ENCODE measurements at regions not wholly inside any gene's neighbourhood (a gene's known extent, or its start where the extent isn't known, plus 50 kb on each side); places are given as distances from the start of the nearest gene placed in this dataset.

DNA sequence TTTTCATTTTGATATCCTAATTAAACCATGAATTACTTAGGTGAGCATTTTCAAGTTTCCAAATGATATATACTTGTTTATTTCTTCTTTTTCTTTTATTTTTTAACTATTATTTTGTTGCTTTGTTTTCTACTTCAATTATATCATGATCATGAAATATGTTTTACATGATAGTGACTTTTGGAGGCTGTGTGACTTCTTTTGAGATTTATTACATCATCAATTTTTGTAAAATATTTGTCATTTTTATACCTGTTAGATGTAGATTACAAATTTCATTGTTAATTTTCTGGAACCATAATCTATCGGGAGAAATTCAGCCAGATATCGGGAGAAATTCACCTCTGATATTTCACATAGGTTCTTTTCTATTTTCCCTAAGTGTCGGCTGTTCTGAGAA lies 228.6 kb downstream of the RAD51AP2 start:
- no peaks in the 10 kb centered on the region for H3K4me1 ChIP-seq (ENCODE audit: control insufficient read depth, insufficient read depth, low read length)
- H3K9me3 ChIP-seq (ENCODE audit: control insufficient read depth, low read depth, low read length): no peaks in the 10 kb centered on the region
- H3K36me3 ChIP-seq (ENCODE audit: control insufficient read depth, insufficient read depth, low read length): no peaks in the 10 kb centered on the region
- H3K27ac ChIP-seq (ENCODE audit: low read length): no peak overlapping the region
- no CpG with 5 or more reads among the region's 3 CpGs for WGBS (ENCODE audit: insufficient coverage, low lambda C conversion rate)
- H3K27me3 ChIP-seq (ENCODE audit: control insufficient read depth, insufficient read depth, low read length): no peaks in the 10 kb centered on the region
- no peak for DNase-seq
- no peak overlapping the region for H3K4me3 ChIP-seq (ENCODE audit: low read length)

DNA sequence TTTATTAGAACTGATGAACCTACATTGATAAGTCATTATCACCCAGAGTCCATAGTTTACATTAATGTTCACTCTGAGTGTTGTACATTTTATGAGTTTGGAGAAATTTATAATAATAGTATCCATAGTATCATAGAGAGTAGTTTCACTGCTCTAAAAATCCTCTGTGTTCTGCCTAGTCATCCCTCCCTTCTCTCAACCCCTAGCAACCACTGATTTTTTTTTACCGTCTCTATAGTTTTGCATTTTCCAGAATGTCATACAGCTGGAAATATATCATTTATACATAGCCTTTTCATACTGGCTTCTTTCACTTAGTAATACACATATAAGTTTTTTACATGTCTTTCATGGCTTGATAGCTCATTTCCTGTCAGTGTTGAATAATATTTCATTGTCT lies 231.1 kb downstream of the RAD51AP2 start:
- no peak overlapping the region for H3K4me3 ChIP-seq (ENCODE audit: low read length)
- H3K9me3 ChIP-seq (ENCODE audit: control insufficient read depth, low read depth, low read length): no peaks in the 10 kb centered on the region
- H3K27ac ChIP-seq (ENCODE audit: low read length): no peak overlapping the region
- no peaks in the 10 kb centered on the region for H3K36me3 ChIP-seq (ENCODE audit: control insufficient read depth, insufficient read depth, low read length)
- H3K4me1 ChIP-seq (ENCODE audit: control insufficient read depth, insufficient read depth, low read length): no peaks in the 10 kb centered on the region
- no peaks in the 10 kb centered on the region for H3K27me3 ChIP-seq (ENCODE audit: control insufficient read depth, insufficient read depth, low read length)
- WGBS (ENCODE audit: insufficient coverage, low lambda C conversion rate): 78% methylated on average over 1 of the region's 1 CpG
- DNase-seq: no peak

DNA sequence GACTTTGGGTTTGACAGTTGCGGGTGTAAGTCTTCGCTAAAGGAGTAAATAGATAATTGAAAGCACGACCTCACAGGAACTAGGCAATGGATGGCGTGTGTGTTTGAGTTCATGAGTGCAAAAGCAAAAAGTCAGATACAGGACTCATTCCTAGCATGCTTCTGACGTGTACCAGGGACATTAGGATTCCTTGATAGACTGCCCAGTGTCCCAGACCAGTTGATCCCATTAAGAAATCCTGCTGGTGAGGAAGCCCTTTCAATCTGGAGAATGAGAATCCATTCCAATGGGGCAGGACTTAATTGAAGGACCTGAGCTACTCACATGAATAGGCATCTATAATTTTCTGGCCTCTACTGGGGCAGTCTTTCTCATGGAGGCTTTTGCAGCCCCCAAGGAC lies 235.4 kb downstream of the RAD51AP2 start:
- H3K9me3 ChIP-seq (ENCODE audit: control insufficient read depth, low read depth, low read length): no peaks in the 10 kb centered on the region
- no CpG with 5 or more reads among the region's 5 CpGs for WGBS (ENCODE audit: insufficient coverage, low lambda C conversion rate)
- DNase-seq: no peak

DNA sequence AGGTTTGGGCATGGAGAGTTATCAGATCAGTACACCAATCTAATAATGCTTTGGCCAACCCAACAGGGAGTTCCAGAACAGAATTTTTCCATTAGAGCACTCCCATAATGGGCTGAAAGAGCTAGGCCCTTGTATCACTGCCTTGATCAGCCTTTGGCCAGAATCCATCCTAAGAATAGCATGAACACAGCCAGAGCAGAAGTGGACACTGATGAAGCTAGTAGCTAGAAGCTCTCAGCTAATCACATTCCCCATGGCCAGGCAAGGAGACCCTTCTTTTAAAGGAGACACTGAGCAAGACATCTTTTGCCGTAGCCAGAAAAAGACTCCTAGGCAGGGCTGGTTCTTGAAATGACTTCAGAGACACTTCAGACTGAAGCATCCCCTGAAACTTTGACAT lies 236.0 kb downstream of the RAD51AP2 start:
- H3K9me3 ChIP-seq (ENCODE audit: control insufficient read depth, low read depth, low read length): no peaks in the 10 kb centered on the region
- no peak overlapping the region for H3K27ac ChIP-seq (ENCODE audit: low read length)
- DNase-seq: no peak
- H3K36me3 ChIP-seq (ENCODE audit: control insufficient read depth, insufficient read depth, low read length): no peaks in the 10 kb centered on the region
- no peaks in the 10 kb centered on the region for H3K27me3 ChIP-seq (ENCODE audit: control insufficient read depth, insufficient read depth, low read length)
- H3K4me1 ChIP-seq (ENCODE audit: control insufficient read depth, insufficient read depth, low read length): no peaks in the 10 kb centered on the region
- H3K4me3 ChIP-seq (ENCODE audit: low read length): no peak overlapping the region
- no CpG with 5 or more reads among the region's 1 CpG for WGBS (ENCODE audit: insufficient coverage, low lambda C conversion rate)

More for the DNA sequence above, 235.4 kb downstream of the RAD51AP2 start:
- H3K36me3 ChIP-seq (ENCODE audit: control insufficient read depth, insufficient read depth, low read length): no peaks in the 10 kb centered on the region
- H3K27me3 ChIP-seq (ENCODE audit: control insufficient read depth, insufficient read depth, low read length): no peaks in the 10 kb centered on the region
- H3K4me3 ChIP-seq (ENCODE audit: low read length): no peak overlapping the region
- no peak overlapping the region for H3K27ac ChIP-seq (ENCODE audit: low read length)
- no peaks in the 10 kb centered on the region for H3K4me1 ChIP-seq (ENCODE audit: control insufficient read depth, insufficient read depth, low read length)

DNA sequence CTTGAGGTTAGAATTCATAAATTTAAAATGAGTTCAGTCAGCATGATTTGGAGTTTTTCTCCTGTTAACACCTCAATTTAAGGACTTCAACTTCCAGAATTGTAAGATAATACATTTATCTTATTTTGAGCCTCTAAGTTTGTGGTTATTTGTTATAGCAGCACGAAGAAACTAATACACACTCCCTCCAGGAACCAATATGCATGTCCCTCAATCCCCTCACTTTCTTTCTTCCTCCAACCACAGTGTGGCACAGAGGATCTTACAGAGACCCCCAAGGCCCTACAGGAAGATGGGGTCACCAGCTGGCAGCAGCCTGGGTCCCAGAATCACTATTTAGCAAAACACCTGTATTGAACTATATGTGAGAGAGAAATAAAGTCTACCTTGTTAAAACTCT lies 242.0 kb downstream of the RAD51AP2 start:
- WGBS (ENCODE audit: insufficient coverage, low lambda C conversion rate): 50% methylated on average over 1 of the region's 1 CpG
- H3K4me3 ChIP-seq (ENCODE audit: low read length): no peak overlapping the region

DNA sequence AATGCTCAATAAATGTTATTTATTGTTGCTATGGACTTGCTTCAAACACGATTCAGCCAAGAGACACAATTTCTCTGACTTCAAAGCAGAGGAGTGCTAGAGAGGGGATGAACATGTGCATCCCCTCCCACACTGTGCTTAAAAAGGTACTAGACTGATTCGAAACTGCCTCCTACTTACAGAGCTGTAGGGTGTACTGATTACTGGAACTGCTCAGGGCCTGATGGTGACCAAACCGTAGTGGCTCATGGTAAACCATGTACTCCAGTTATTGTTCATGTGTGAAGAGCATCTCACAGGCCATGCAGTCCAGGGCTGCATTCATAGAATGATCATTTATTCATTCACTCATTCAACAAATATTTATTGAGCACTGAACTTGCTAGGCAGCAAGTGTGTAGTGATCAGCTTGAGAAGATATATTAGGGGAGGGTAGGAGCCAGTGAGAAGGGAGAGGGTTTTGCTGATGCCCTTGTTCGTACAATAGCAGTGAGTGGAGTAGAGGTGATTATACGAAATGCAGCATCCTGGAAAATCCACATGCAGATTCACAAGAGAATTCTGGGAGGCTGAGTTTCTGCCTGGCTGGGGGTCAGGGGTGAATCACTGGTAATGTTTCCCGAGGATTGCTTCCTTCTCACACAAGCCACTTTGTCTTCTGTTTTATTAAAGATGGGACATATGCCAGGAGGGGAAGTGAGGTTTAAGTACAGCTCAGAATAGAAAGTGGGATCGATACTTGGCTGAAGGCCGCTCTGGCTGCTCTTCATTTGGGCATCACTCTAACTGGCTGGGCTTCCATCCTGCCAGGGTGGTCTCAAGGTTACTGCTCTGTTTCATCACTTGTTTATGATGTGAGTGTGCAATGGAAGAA lies 245.4 kb downstream of the RAD51AP2 start:
- H3K4me1 ChIP-seq (ENCODE audit: control insufficient read depth, insufficient read depth, low read length): no peaks in the 10 kb centered on the region
- DNase-seq: no peak
- WGBS (ENCODE audit: insufficient coverage, low lambda C conversion rate): no CpG with 5 or more reads among the region's 8 CpGs
- no peaks in the 10 kb centered on the region for H3K27me3 ChIP-seq (ENCODE audit: control insufficient read depth, insufficient read depth, low read length)
- H3K9me3 ChIP-seq (ENCODE audit: control insufficient read depth, low read depth, low read length): no peaks in the 10 kb centered on the region
- no peak overlapping the region for H3K27ac ChIP-seq (ENCODE audit: low read length)
- no peak overlapping the region for H3K4me3 ChIP-seq (ENCODE audit: low read length)
- no peaks in the 10 kb centered on the region for H3K36me3 ChIP-seq (ENCODE audit: control insufficient read depth, insufficient read depth, low read length)

More for the DNA sequence above, 242.0 kb downstream of the RAD51AP2 start:
- no peaks in the 10 kb centered on the region for H3K36me3 ChIP-seq (ENCODE audit: control insufficient read depth, insufficient read depth, low read length)
- no peaks in the 10 kb centered on the region for H3K4me1 ChIP-seq (ENCODE audit: control insufficient read depth, insufficient read depth, low read length)
- no peak for DNase-seq
- no peak overlapping the region for H3K27ac ChIP-seq (ENCODE audit: low read length)
- no peaks in the 10 kb centered on the region for H3K9me3 ChIP-seq (ENCODE audit: control insufficient read depth, low read depth, low read length)
- H3K27me3 ChIP-seq (ENCODE audit: control insufficient read depth, insufficient read depth, low read length): no peaks in the 10 kb centered on the region

DNA sequence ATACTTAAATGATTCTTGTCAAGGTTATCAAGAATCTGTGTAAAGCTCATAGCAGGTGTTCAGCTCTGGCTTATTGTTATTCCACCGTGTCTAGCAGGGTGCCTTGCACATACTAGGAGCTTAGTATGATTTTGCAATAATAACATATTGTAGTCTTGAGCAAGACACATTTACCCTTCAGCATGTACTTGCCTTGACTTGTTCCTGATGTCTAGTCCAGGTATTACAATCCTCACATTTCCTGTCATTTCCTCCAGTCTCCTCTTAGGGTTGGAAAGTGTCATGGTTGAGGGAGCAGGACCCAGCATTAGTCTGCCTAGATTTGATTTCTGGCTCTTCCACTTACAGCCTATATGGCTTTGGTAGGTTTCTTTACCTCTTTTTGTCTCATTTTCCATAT lies 246.1 kb downstream of the RAD51AP2 start:
- Histone ChIP-seq H3K27me3 (ENCODE audit: control insufficient read depth, insufficient read depth, low read length) (no peaks in the 10 kb centered on the region), H3K27ac (ENCODE audit: low read length) (no peak overlapping the region), H3K9me3 (ENCODE audit: control insufficient read depth, low read depth, low read length) (no peaks in the 10 kb centered on the region), H3K4me3 (ENCODE audit: low read length) (no peak overlapping the region), H3K4me1 (ENCODE audit: control insufficient read depth, insufficient read depth, low read length) (no peaks in the 10 kb centered on the region), H3K36me3 (ENCODE audit: control insufficient read depth, insufficient read depth, low read length) (no peaks in the 10 kb centered on the region)
- no CpG with 5 or more reads among the region's 1 CpG for WGBS (ENCODE audit: insufficient coverage, low lambda C conversion rate)
- no peak for DNase-seq

DNA sequence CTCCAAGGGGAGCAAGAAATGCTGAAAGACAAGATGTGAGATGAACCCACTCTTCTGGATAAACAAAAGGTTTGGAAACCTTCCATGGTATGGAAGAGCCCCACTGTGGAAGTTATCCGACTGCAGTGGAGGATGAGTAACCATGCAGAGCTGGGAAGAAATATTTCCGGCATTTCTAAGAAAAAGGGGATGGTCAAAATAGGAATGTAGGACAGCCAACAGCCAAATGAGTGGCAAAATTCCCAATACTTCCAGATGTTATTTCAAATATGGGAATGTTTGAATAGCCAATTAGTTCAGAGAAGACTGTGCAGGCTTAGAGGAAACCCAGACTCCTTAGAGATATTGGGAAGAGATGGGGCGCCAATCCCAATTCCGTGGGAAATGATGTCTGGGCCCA lies 246.8 kb downstream of the RAD51AP2 start:
- H3K27me3 ChIP-seq (ENCODE audit: control insufficient read depth, insufficient read depth, low read length): no peaks in the 10 kb centered on the region
- WGBS (ENCODE audit: insufficient coverage, low lambda C conversion rate): 93% methylated on average over 3 of the region's 4 CpGs

DNA sequence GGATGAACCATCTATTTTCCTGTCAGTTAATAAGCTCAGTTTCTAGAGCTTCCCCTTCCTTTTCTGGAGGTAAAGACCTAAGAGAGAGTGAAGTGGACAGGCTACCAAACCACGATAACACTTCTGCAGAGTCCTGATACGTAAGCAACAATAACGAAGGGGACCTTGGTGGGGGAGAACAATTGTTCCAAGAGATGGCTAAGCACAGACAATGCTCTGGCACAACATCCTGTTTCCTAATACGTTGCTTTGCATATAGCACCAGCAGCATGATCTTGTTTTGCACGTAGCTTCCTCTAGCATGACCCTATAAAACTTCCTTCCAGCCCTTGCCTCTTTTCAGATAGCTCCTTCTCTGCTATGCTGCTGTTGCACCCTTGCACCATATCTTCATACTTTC lies 247.3 kb downstream of the RAD51AP2 start:
- Histone ChIP-seq H3K4me1 (ENCODE audit: control insufficient read depth, insufficient read depth, low read length) (no peaks in the 10 kb centered on the region), H3K9me3 (ENCODE audit: control insufficient read depth, low read depth, low read length) (no peaks in the 10 kb centered on the region), H3K4me3 (ENCODE audit: low read length) (no peak overlapping the region), H3K27me3 (ENCODE audit: control insufficient read depth, insufficient read depth, low read length) (no peaks in the 10 kb centered on the region), H3K36me3 (ENCODE audit: control insufficient read depth, insufficient read depth, low read length) (no peaks in the 10 kb centered on the region), H3K27ac (ENCODE audit: low read length) (no peak overlapping the region)
- no peak for DNase-seq
- WGBS (ENCODE audit: insufficient coverage, low lambda C conversion rate): 89% methylated on average over 3 of the region's 5 CpGs

More for the DNA sequence above, 246.8 kb downstream of the RAD51AP2 start:
- no peaks in the 10 kb centered on the region for H3K36me3 ChIP-seq (ENCODE audit: control insufficient read depth, insufficient read depth, low read length)
- DNase-seq: no peak
- no peak overlapping the region for H3K27ac ChIP-seq (ENCODE audit: low read length)
- no peaks in the 10 kb centered on the region for H3K4me1 ChIP-seq (ENCODE audit: control insufficient read depth, insufficient read depth, low read length)
- no peak overlapping the region for H3K4me3 ChIP-seq (ENCODE audit: low read length)
- no peaks in the 10 kb centered on the region for H3K9me3 ChIP-seq (ENCODE audit: control insufficient read depth, low read depth, low read length)

DNA sequence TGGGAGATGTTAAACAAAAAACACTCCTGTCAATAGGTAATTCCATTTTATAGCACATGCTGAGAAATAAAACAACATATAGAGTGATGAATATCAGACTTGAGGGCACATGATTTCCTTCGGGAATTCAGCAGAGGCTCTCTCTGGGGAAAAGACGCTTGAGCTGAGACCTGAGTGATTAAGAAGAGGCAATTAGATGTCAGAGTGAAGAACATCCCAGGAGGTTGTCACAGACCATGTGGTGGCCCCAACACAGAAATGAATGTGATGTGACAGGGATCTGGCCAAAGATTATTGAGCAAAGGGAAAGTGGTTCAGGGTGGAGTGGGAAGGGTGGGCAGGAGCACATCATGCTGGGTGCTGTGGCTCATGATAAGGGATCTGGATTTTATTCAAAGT lies 254.7 kb downstream of the RAD51AP2 start:
- Histone ChIP-seq H3K4me1 (ENCODE audit: control insufficient read depth, insufficient read depth, low read length) (no peaks in the 10 kb centered on the region), H3K4me3 (ENCODE audit: low read length) (no peak overlapping the region), H3K27me3 (ENCODE audit: control insufficient read depth, insufficient read depth, low read length) (no peaks in the 10 kb centered on the region), H3K27ac (ENCODE audit: low read length) (no peak overlapping the region), H3K36me3 (ENCODE audit: control insufficient read depth, insufficient read depth, low read length) (no peaks in the 10 kb centered on the region), H3K9me3 (ENCODE audit: control insufficient read depth, low read depth, low read length) (no peaks in the 10 kb centered on the region)
- DNase-seq: no peak
- no CpG with 5 or more reads among the region's 2 CpGs for WGBS (ENCODE audit: insufficient coverage, low lambda C conversion rate)

Data from large intestine (tissue), 3 donors.